ENCODE measurements at regions not wholly inside any gene's neighbourhood (a gene's known extent, or its start where the extent isn't known, plus 50 kb on each side); places are given as distances from the start of the nearest gene placed in this dataset.
"Not testable (repeated sequence)": the region's sequence is repeated elsewhere in the genome, so short reads cannot be mapped to it uniquely, and the experiment has no call there.

- Mint-ChIP-seq H3K4me3 (no peak overlapping the region), H3K9me3 (peaks cover 0 to under 1% (median 0%) of the 10 kb centered on the region in 11 donors), H3K27me3 (no peaks in the 10 kb centered on the region), H3K4me1 (peaks cover 0 to 3% (median 0%) of the 10 kb centered on the region in 7 donors), H3K36me3 (peaks cover 14 to 45% (median 38%) of the 10 kb centered on the region in 5 donors), H3K27ac (no peak overlapping the region)
- no peak for ATAC-seq
- H3K4me3 ChIP-seq (ENCODE audit: low read length): no peak overlapping the region
- H3K36me3 ChIP-seq (ENCODE audit: control insufficient read depth in 2 of 3, insufficient read depth in 3 of 3, low read length in 3 of 3): peaks cover 0 to 3% (median 0%) of the 10 kb centered on the region in 3 experiments
- H3K27me3 ChIP-seq (ENCODE audit: control insufficient read depth in 2 of 2, insufficient read depth in 2 of 2, low read length in 2 of 2): no peaks in the 10 kb centered on the region
- no peaks in the 10 kb centered on the region for H3K4me1 ChIP-seq (ENCODE audit: control insufficient read depth in 2 of 2, insufficient read depth in 2 of 2, low read length in 2 of 2)
- intact Hi-C loops (cut with micrococcal nuclease): loop anchor here in 1 of 2 donors (10.0 kb wide), 1 partner anchor 766 kb away; no protein-coding TSS in a partner anchor
- DNase-seq: no peak
- POLR2A ChIA-PET: no interaction called here
- H3K9me3 ChIP-seq (ENCODE audit: control insufficient read depth in 2 of 3, low read length in 3 of 3): no peaks in the 10 kb centered on the region
- H3K27ac ChIP-seq (ENCODE audit: low read depth, low read length): no peak overlapping the region
- CTCF ChIA-PET: interaction anchor here (0.6 kb wide), 1 partner anchor 1183 kb away, joined by 3 read pairs; no protein-coding TSS in a partner anchor
Measured at GRCh38 chr15:99818872-99819271, 85.6 kb upstream of the LYSMD4 start.

- H3K4me1 ChIP-seq (ENCODE audit: control insufficient read depth in 2 of 2, insufficient read depth in 2 of 2, low read length in 2 of 2); H3K27me3 ChIP-seq (ENCODE audit: control insufficient read depth in 2 of 2, insufficient read depth in 2 of 2, low read length in 2 of 2); H3K4me3 ChIP-seq (ENCODE audit: low read length); POLR2A ChIA-PET; H3K9me3 ChIP-seq (ENCODE audit: control insufficient read depth in 2 of 3, low read length in 3 of 3); H3K36me3 ChIP-seq (ENCODE audit: control insufficient read depth in 2 of 3, insufficient read depth in 3 of 3, low read length in 3 of 3); ATAC-seq; H3K27ac ChIP-seq (ENCODE audit: low read depth, low read length); H3K27me3 Mint-ChIP-seq; H3K4me1 Mint-ChIP-seq; H3K4me3 Mint-ChIP-seq; DNase-seq; CTCF ChIA-PET; H3K9me3 Mint-ChIP-seq: not testable (repeated sequence)
- peaks cover 14 to 49% (median 36%) of the 10 kb centered on the region in 5 donors for H3K36me3 Mint-ChIP-seq
- intact Hi-C loops (cut with micrococcal nuclease): loop anchor here in 1 of 2 donors (10.0 kb wide), 1 partner anchor 768 kb away; no protein-coding TSS in a partner anchor
- H3K27ac Mint-ChIP-seq: peak overlapping the region in 1 of 9 donors; percentile 2
Measured at GRCh38 chr15:99816862-99817261, 83.6 kb upstream of the LYSMD4 start.

- H3K4me3 ChIP-seq (ENCODE audit: low read length); H3K9me3 Mint-ChIP-seq; CTCF ChIA-PET; DNase-seq; H3K4me1 ChIP-seq (ENCODE audit: control insufficient read depth in 2 of 2, insufficient read depth in 2 of 2, low read length in 2 of 2); H3K36me3 ChIP-seq (ENCODE audit: control insufficient read depth in 2 of 3, insufficient read depth in 3 of 3, low read length in 3 of 3); ATAC-seq; H3K27me3 Mint-ChIP-seq; H3K27me3 ChIP-seq (ENCODE audit: control insufficient read depth in 2 of 2, insufficient read depth in 2 of 2, low read length in 2 of 2); H3K9me3 ChIP-seq (ENCODE audit: control insufficient read depth in 2 of 3, low read length in 3 of 3); H3K27ac ChIP-seq (ENCODE audit: low read depth, low read length): not testable (repeated sequence)
- Mint-ChIP-seq H3K4me3 (peak overlapping the region in 3 of 10 donors; percentile 18 to 74 (median 39)), H3K36me3 (peaks cover 2 to 19% (median 9%) of the 10 kb centered on the region in 5 donors), H3K27ac (peak overlapping the region in 1 of 9 donors; percentile 74), H3K4me1 (peaks cover 10 to 22% (median 18%) of the 10 kb centered on the region in 7 donors)
- intact Hi-C loops (cut with micrococcal nuclease): loop anchor here in 1 of 2 donors (5.0 to 10.0 kb wide), 2 partner anchors 117 to 774 kb away; no protein-coding TSS in a partner anchor
- POLR2A ChIA-PET: interaction anchor here (0.6 kb wide), 1 partner anchor 106 kb away, joined by 3 read pairs; no protein-coding TSS in a partner anchor
Measured at GRCh38 chr15:99810663-99811062, 77.4 kb upstream of the LYSMD4 start.

GRCh38 chr15:99799854-99800250 lies 66.6 kb upstream of the LYSMD4 start:
- ATAC-seq; POLR2A ChIA-PET; H3K27me3 ChIP-seq (ENCODE audit: control insufficient read depth in 2 of 2, insufficient read depth in 2 of 2, low read length in 2 of 2); H3K27ac ChIP-seq (ENCODE audit: low read depth, low read length); DNase-seq; H3K27me3 Mint-ChIP-seq; H3K4me3 Mint-ChIP-seq; H3K27ac Mint-ChIP-seq; H3K9me3 Mint-ChIP-seq; H3K4me3 ChIP-seq (ENCODE audit: low read length); CTCF ChIA-PET; H3K4me1 Mint-ChIP-seq; H3K9me3 ChIP-seq (ENCODE audit: control insufficient read depth in 2 of 3, low read length in 3 of 3); intact Hi-C loops (cut with micrococcal nuclease); H3K36me3 ChIP-seq (ENCODE audit: control insufficient read depth in 2 of 3, insufficient read depth in 3 of 3, low read length in 3 of 3); H3K4me1 ChIP-seq (ENCODE audit: control insufficient read depth in 2 of 2, insufficient read depth in 2 of 2, low read length in 2 of 2); H3K36me3 Mint-ChIP-seq: not testable (repeated sequence)

- intact Hi-C loops (cut with micrococcal nuclease); H3K27me3 ChIP-seq (ENCODE audit: control insufficient read depth in 2 of 2, insufficient read depth in 2 of 2, low read length in 2 of 2); H3K4me1 ChIP-seq (ENCODE audit: control insufficient read depth in 2 of 2, insufficient read depth in 2 of 2, low read length in 2 of 2); DNase-seq; H3K4me3 ChIP-seq (ENCODE audit: low read length); H3K36me3 ChIP-seq (ENCODE audit: control insufficient read depth in 2 of 3, insufficient read depth in 3 of 3, low read length in 3 of 3); POLR2A ChIA-PET; H3K9me3 ChIP-seq (ENCODE audit: control insufficient read depth in 2 of 3, low read length in 3 of 3); H3K27ac Mint-ChIP-seq; H3K4me3 Mint-ChIP-seq; H3K4me1 Mint-ChIP-seq; H3K36me3 Mint-ChIP-seq; H3K27ac ChIP-seq (ENCODE audit: low read depth, low read length); H3K9me3 Mint-ChIP-seq; ATAC-seq; H3K27me3 Mint-ChIP-seq: not testable (repeated sequence)
- CTCF ChIA-PET: interaction anchor here (0.6 kb wide), 2 partner anchors 48 to 1967 kb away, joined by 3 to 4 read pairs; no protein-coding TSS in a partner anchor
Measured at GRCh38 chr15:99799182-99799853, 66.1 kb upstream of the LYSMD4 start.

- H3K4me1 ChIP-seq (ENCODE audit: control insufficient read depth in 2 of 2, insufficient read depth in 2 of 2, low read length in 2 of 2); POLR2A ChIA-PET; H3K4me3 Mint-ChIP-seq; H3K27me3 Mint-ChIP-seq; H3K36me3 Mint-ChIP-seq; H3K27ac Mint-ChIP-seq; H3K9me3 ChIP-seq (ENCODE audit: control insufficient read depth in 2 of 3, low read length in 3 of 3); H3K27me3 ChIP-seq (ENCODE audit: control insufficient read depth in 2 of 2, insufficient read depth in 2 of 2, low read length in 2 of 2); intact Hi-C loops (cut with micrococcal nuclease); H3K27ac ChIP-seq (ENCODE audit: low read depth, low read length); H3K9me3 Mint-ChIP-seq; H3K4me1 Mint-ChIP-seq; H3K36me3 ChIP-seq (ENCODE audit: control insufficient read depth in 2 of 3, insufficient read depth in 3 of 3, low read length in 3 of 3); H3K4me3 ChIP-seq (ENCODE audit: low read length); CTCF ChIA-PET: not testable (repeated sequence)
- peak; percentile 41 for ATAC-seq
- DNase-seq: peak in 3 of 9 donors; percentile 7 to 14 (median 10)
Measured at GRCh38 chr15:99796940-99797870, 64.0 kb upstream of the LYSMD4 start.
